ENCODE measurements at regions not wholly inside any gene's neighbourhood (a gene's known extent, or its start where the extent isn't known, plus 50 kb on each side); places are given as distances from the start of the nearest gene placed in this dataset.

- peak; percentile 98 for TF ChIP-seq ZFP91 (CRISPR knock-in tag; IDR thresholded peaks at IDR 0.05; ENCODE audit: borderline replicate concordance)
- TF ChIP-seq BRD4 (CRISPR knock-in tag; IDR thresholded peaks at IDR 0.05), result no peak
- no peak; the same call in 1 of the 2 replicates for TF ChIP-seq ZNF788 (CRISPR knock-in tag; IDR thresholded peaks at IDR 0.05; ENCODE audit: borderline replicate concordance)
- TF ChIP-seq FOXC1 (CRISPR knock-in tag; IDR thresholded peaks at IDR 0.05; ENCODE audit: borderline replicate concordance), result no peak
- no peak for TF ChIP-seq ZNF687 (CRISPR knock-in tag; IDR thresholded peaks at IDR 0.05)
- TF ChIP-seq ZNF780A (CRISPR knock-in tag; IDR thresholded peaks at IDR 0.05), result no peak
- no peak for TF ChIP-seq MXD4 (CRISPR knock-in tag; IDR thresholded peaks at IDR 0.05)
- TF ChIP-seq MLXIP (CRISPR knock-in tag; IDR thresholded peaks at IDR 0.05; ENCODE audit: borderline replicate concordance), result no peak
- no peak for TF ChIP-seq SYNCRIP (IDR thresholded peaks at IDR 0.05; ENCODE audit: insufficient read depth, low read depth, low read length)
- no peak for TF ChIP-seq TFAP4 (IDR thresholded peaks at IDR 0.05; ENCODE audit: borderline replicate concordance, low read depth)
- no peak for TF ChIP-seq TBX2 (CRISPR knock-in tag; IDR thresholded peaks at IDR 0.05; ENCODE audit: borderline replicate concordance)
- TF ChIP-seq ZBTB26 (CRISPR knock-in tag; IDR thresholded peaks at IDR 0.05; ENCODE audit: borderline replicate concordance), result no peak
- no peak for TF ChIP-seq FOXA1 (IDR thresholded peaks at IDR 0.05)
- TF ChIP-seq FOXA1 (CRISPR knock-in tag; IDR thresholded peaks at IDR 0.05), result no peak
- TF ChIP-seq ATRX (CRISPR knock-in tag; IDR thresholded peaks at IDR 0.05; ENCODE audit: borderline replicate concordance), result no peak
- no peak for TF ChIP-seq NR2F2 (IDR thresholded peaks at IDR 0.05; ENCODE audit: borderline replicate concordance, low read depth)
- TF ChIP-seq KDM1A (CRISPR knock-in tag; IDR thresholded peaks at IDR 0.05), result no peak
- no peak for TF ChIP-seq ZNF263 (CRISPR knock-in tag; IDR thresholded peaks at IDR 0.05)
- no peak for TF ChIP-seq MEIS1 (CRISPR knock-in tag; IDR thresholded peaks at IDR 0.05; ENCODE audit: borderline replicate concordance)
- no peak for TF ChIP-seq ZSCAN20 (CRISPR knock-in tag; IDR thresholded peaks at IDR 0.05; ENCODE audit: borderline replicate concordance)
These were observed 110.2 kb upstream of the DOCK9 start (continued) for GRCh38 chr13:99087954-99088491.

Data from HepG2 (cell line).